Smooth muscle cell (in vitro differentiated cells): ENCODE measurements at regions not wholly inside any gene's neighbourhood (a gene's known extent, or its start where the extent isn't known, plus 50 kb on each side); places are given as distances from the start of the nearest gene placed in this dataset.
A peak's percentile ranks its signal among the peaks of the same experiment; 100 is the strongest.

ENCODE experiments used
- DNase-seq: peaks from one replicate; lab custom pipeline; 2025; ENCODE audit not compliant: unreplicated experiment; lab: John Stamatoyannopoulos, UW
- H2AFZ ChIP-seq: fragments of 200-600 bp; sonication (generic); 2 replicates; pipeline ENCODE4 v1.6.0; 2016; ENCODE audit warnings: antibody characterized with exemption, low read depth, mild to moderate bottlenecking
- H3F3A ChIP-seq: fragments of 200-600 bp; sonication (generic); 2 replicates; pipeline ENCODE4 v1.6.0; 2017; ENCODE audit warnings: antibody characterized with exemption, low read depth
- H3K27ac ChIP-seq: fragments of 200-600 bp; sonication (generic); 2 replicates; pipeline ENCODE4 v1.5.1; 2016; ENCODE audit warnings: low read depth, mild to moderate bottlenecking
- H3K27me3 ChIP-seq: fragments of 200-600 bp; sonication (generic); 2 replicates; pipeline ENCODE4 v1.6.1; 2016; ENCODE audit warnings: low read depth, mild to moderate bottlenecking
- H3K36me3 ChIP-seq: fragments of 200-600 bp; sonication (generic); 2 replicates; pipeline ENCODE4 v1.5.1; 2016; ENCODE audit warnings: low read depth
- H3K4me1 ChIP-seq: fragments of 200-600 bp; sonication (generic); 2 replicates; pipeline ENCODE4 v1.5.1; 2016; ENCODE audit warnings: low read depth
- H3K4me2 ChIP-seq: fragments of 200-600 bp; sonication (generic); 2 replicates; pipeline ENCODE4 v1.6.0; 2016; ENCODE audit warnings: mild to moderate bottlenecking
- H3K4me3 ChIP-seq: fragments of 200-600 bp; sonication (generic); 2 replicates; pipeline ENCODE4 v1.5.1; 2016; ENCODE audit warnings: mild to moderate bottlenecking
- H3K79me2 ChIP-seq: fragments of 200-600 bp; sonication (generic); 2 replicates; pipeline ENCODE4 v1.6.0; 2016; ENCODE audit warnings: low read depth, mild to moderate bottlenecking
- H3K9ac ChIP-seq: fragments of 200-600 bp; sonication (generic); 2 replicates; pipeline ENCODE4 v1.6.0; 2016; ENCODE audit warnings: low read depth
- H3K9me3 ChIP-seq: fragments of 200-600 bp; sonication (generic); replicated peaks from 2 replicates; pipeline ENCODE4 v1.5.1; 2016; ENCODE audit warnings: low read depth
- H4K20me1 ChIP-seq: fragments of 200-600 bp; sonication (generic); 2 replicates; pipeline ENCODE4 v1.6.0; 2016; ENCODE audit warnings: low read depth
- CTCF ChIP-seq: fragments of 200-600 bp; sonication (generic); IDR thresholded peaks from 2 replicates; pipeline ENCODE4 v1.5.1; 2017; ENCODE audit warnings: borderline replicate concordance, mild to moderate bottlenecking, antibody characterized with exemption; ENCODE audit not compliant: insufficient read depth, poor library complexity, severe bottlenecking
- WGBS: methylation state at CpG from one replicate; pipeline ENCODE4 v1.1.7; 2016; ENCODE audit warnings: low lambda C conversion rate; 5-methylcytosine and 5-hydroxymethylcytosine counted together

GRCh38 chr11:112877581-112877980, 83.6 kb upstream of the NCAM1 start:
- H3K4me1 ChIP-seq: peaks cover 3% of the 10 kb centered on the region
- H3K9me3 ChIP-seq: no peaks in the 10 kb centered on the region
- no peaks in the 10 kb centered on the region for H3K79me2 ChIP-seq
- H3K9ac ChIP-seq: no peak overlapping the region
- no peaks in the 10 kb centered on the region for H3K36me3 ChIP-seq
- H3K4me2 ChIP-seq: no peak overlapping the region
- TF ChIP-seq CTCF: no peak
- no peak for DNase-seq
- 74% methylated on average over 11 of the region's 11 CpGs for WGBS
- no peak overlapping the region for H3K4me3 ChIP-seq
- H3K27ac ChIP-seq: no peak overlapping the region
- H2AFZ ChIP-seq: no peak overlapping the region
- H3F3A ChIP-seq: no peaks in the 10 kb centered on the region
- no peaks in the 10 kb centered on the region for H3K27me3 ChIP-seq
- H4K20me1 ChIP-seq: no peaks in the 10 kb centered on the region

GRCh38 chr11:112878033-112878601, 83.1 kb upstream of the NCAM1 start:
- H3K9ac ChIP-seq: no peak overlapping the region
- no peak overlapping the region for H3K4me2 ChIP-seq
- no peak for DNase-seq
- H3K4me3 ChIP-seq: no peak overlapping the region
- no peaks in the 10 kb centered on the region for H3K79me2 ChIP-seq
- H3K36me3 ChIP-seq: no peaks in the 10 kb centered on the region
- no peak overlapping the region for H2AFZ ChIP-seq
- H3K4me1 ChIP-seq: peaks cover 3% of the 10 kb centered on the region
- no peak overlapping the region for H3K27ac ChIP-seq
- no peaks in the 10 kb centered on the region for H3K27me3 ChIP-seq
- no peaks in the 10 kb centered on the region for H4K20me1 ChIP-seq
- H3K9me3 ChIP-seq: no peaks in the 10 kb centered on the region
- TF ChIP-seq CTCF: no peak
- 83% methylated on average over 7 of the region's 7 CpGs for whole genome bisulfite sequencing
- H3F3A ChIP-seq: no peaks in the 10 kb centered on the region

GRCh38 chr11:112880495-112880894, 80.7 kb upstream of the NCAM1 start:
- Histone ChIP-seq H2AFZ (no peak overlapping the region), H3K79me2 (no peaks in the 10 kb centered on the region), H3K4me1 (peaks cover 3% of the 10 kb centered on the region), H3K4me3 (no peak overlapping the region), H3K4me2 (no peak overlapping the region), H3K9ac (no peak overlapping the region), H3F3A (peaks cover 2% of the 10 kb centered on the region), H3K36me3 (no peaks in the 10 kb centered on the region), H3K27ac (no peak overlapping the region), H4K20me1 (no peaks in the 10 kb centered on the region), H3K27me3 (no peaks in the 10 kb centered on the region), H3K9me3 (no peaks in the 10 kb centered on the region)
- TF ChIP-seq CTCF: no peak
- no peak for DNase-seq
- 92% methylated on average over 4 of the region's 4 CpGs for WGBS

- H3K79me2 ChIP-seq: no peaks in the 10 kb centered on the region
- no peaks in the 10 kb centered on the region for H3K27me3 ChIP-seq
- H3K4me2 ChIP-seq: peak overlapping the region; percentile 84
- H3F3A ChIP-seq: peaks cover 8% of the 10 kb centered on the region
- peak overlapping the region; percentile 43 for H3K4me3 ChIP-seq
- H2AFZ ChIP-seq: peak overlapping the region; percentile 80
- H3K9ac ChIP-seq: no peak overlapping the region
- H3K27ac ChIP-seq: no peak overlapping the region
- WGBS: 24% methylated on average over 17 of the region's 17 CpGs
- DNase-seq: no peak
- H3K36me3 ChIP-seq: no peaks in the 10 kb centered on the region
- H3K4me1 ChIP-seq: peaks cover 3% of the 10 kb centered on the region
- no peaks in the 10 kb centered on the region for H3K9me3 ChIP-seq
- TF ChIP-seq CTCF: no peak
- no peaks in the 10 kb centered on the region for H4K20me1 ChIP-seq
These were observed 79.8 kb upstream of the NCAM1 start for GRCh38 chr11:112881461-112881860.
